ENCODE measurements at regions not wholly inside any gene's neighbourhood (a gene's known extent, or its start where the extent isn't known, plus 50 kb on each side); places are given as distances from the start of the nearest gene placed in this dataset.

- ATAC-seq (no peak), DNase-seq (no peak)
- Histone ChIP-seq H3K27me3 (peaks cover 0 to 18% (median 0%) of the 10 kb centered on the region in 7 donors), H3K9me3 (no peaks in the 10 kb centered on the region), H3K4me1 (peaks cover 22 to 57% (median 46%) of the 10 kb centered on the region in 9 donors), H3K27ac (no peak overlapping the region), H3K4me3 (no peak overlapping the region), H3K36me3 (no peaks in the 10 kb centered on the region)
- 95 to 96% methylated on average over 5 of the region's 5 CpGs for WGBS, 2 donors
- TF ChIP-seq CTCF (IDR thresholded peaks at IDR 0.05) = no peak
- intact Hi-C loops (cut with DNase I) = no loop called here
Measured at GRCh38 chr10:78404296-78404695, 370.6 kb downstream of the RPS24 start.

- TF ChIP-seq CTCF (IDR thresholded peaks at IDR 0.05) = no peak
- peaks cover 0 to 18% (median 0%) of the 10 kb centered on the region in 7 donors for H3K27me3 ChIP-seq
- ATAC-seq (no peak), DNase-seq (no peak)
- peaks cover 22 to 59% (median 46%) of the 10 kb centered on the region in 9 donors for H3K4me1 ChIP-seq
- no peak overlapping the region for H3K27ac ChIP-seq
- no peaks in the 10 kb centered on the region for H3K36me3 ChIP-seq
- H3K4me3 ChIP-seq = no peak overlapping the region
- 90 to 92% methylated on average over 5 of the region's 5 CpGs for WGBS, 2 donors
- H3K9me3 ChIP-seq = no peaks in the 10 kb centered on the region
- intact Hi-C loops (cut with DNase I) = loop anchor here in 1 of 10 donors (5.0 kb wide), 1 partner anchor 103 kb away; no protein-coding TSS in a partner anchor
Measured at GRCh38 chr10:78405231-78405630, 371.6 kb downstream of the RPS24 start.

DNA sequence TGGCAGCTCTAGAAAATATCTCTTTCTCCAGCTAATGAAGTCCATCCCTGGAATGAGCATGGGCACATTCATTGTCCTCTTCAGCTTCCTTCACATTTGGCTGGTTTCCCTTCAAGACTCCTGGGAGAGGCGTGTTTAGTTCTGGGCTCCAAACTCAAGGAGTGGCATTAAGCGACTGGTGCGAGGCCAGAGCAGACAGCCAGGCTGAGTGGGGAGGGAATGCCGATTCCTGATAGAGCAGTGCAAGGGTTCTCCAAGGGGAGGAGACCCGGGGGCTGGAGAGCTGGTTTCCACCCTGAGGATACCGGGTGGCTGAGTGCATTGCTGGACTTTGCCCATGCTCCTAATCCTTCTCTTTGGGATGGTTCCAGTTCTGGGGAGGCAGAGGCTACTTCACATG is 372.1 kb downstream of the RPS24 start:
- ATAC-seq (no peak), DNase-seq (no peak)
- Histone ChIP-seq H3K27ac (no peak overlapping the region), H3K4me1 (peaks cover 22 to 59% (median 46%) of the 10 kb centered on the region in 9 donors), H3K4me3 (no peak overlapping the region), H3K36me3 (no peaks in the 10 kb centered on the region), H3K27me3 (peaks cover 0 to 18% (median 0%) of the 10 kb centered on the region in 7 donors), H3K9me3 (no peaks in the 10 kb centered on the region)
- TF ChIP-seq CTCF (IDR thresholded peaks at IDR 0.05) = no peak
- 70 to 71% methylated on average over 6 of the region's 6 CpGs for WGBS, 2 donors
- intact Hi-C loops (cut with DNase I) = loop anchor here in 1 of 10 donors (5.0 kb wide), 1 partner anchor 103 kb away; no protein-coding TSS in a partner anchor

- Histone ChIP-seq H3K4me3 (peak overlapping the region in 8 of 10 donors; percentile 32 to 45 (median 40)), H3K27ac (peak overlapping the region in 1 of 10 donors; percentile 85), H3K4me1 (peaks cover 22 to 52% (median 40%) of the 10 kb centered on the region in 9 donors), H3K9me3 (no peaks in the 10 kb centered on the region), H3K36me3 (no peaks in the 10 kb centered on the region), H3K27me3 (peaks cover 0 to 18% (median 0%) of the 10 kb centered on the region in 7 donors)
- ATAC-seq = no peak
- intact Hi-C loops (cut with DNase I) = loop anchor here in 1 of 10 donors (5.0 kb wide), 1 partner anchor 104 kb away; no protein-coding TSS in a partner anchor
- TF ChIP-seq CTCF (IDR thresholded peaks at IDR 0.05) = no peak
- WGBS, 2 donors = 16 to 17% methylated on average over 10 of the region's 10 CpGs
- DNase-seq = no peak
Measured at GRCh38 chr10:78406648-78407008, 373.0 kb downstream of the RPS24 start.
